ENCODE measurements at regions not wholly inside any gene's neighbourhood (a gene's known extent, or its start where the extent isn't known, plus 50 kb on each side); places are given as distances from the start of the nearest gene placed in this dataset.

DNA sequence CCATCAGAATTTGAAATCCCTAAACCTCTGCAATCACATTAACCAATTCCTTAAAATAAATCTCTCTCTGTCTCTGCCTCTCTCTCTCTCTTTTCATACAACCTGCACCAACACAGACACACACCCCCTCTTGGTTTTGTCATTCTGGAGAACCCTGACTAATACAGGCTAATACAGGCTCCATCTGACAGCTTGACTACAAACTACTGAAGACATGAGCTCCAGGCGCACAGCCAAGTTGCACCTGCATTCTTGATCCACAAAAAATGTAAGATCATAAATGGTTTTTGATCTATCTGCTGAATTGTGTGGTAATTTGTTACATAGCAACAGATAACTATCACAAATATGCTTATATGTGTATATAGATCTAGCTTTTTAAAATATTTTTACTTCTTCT, 2414.2 kb downstream of the PCDH7 start:
- no peak for DNase-seq (ENCODE audit: low read depth in 2 of 2)

DNA sequence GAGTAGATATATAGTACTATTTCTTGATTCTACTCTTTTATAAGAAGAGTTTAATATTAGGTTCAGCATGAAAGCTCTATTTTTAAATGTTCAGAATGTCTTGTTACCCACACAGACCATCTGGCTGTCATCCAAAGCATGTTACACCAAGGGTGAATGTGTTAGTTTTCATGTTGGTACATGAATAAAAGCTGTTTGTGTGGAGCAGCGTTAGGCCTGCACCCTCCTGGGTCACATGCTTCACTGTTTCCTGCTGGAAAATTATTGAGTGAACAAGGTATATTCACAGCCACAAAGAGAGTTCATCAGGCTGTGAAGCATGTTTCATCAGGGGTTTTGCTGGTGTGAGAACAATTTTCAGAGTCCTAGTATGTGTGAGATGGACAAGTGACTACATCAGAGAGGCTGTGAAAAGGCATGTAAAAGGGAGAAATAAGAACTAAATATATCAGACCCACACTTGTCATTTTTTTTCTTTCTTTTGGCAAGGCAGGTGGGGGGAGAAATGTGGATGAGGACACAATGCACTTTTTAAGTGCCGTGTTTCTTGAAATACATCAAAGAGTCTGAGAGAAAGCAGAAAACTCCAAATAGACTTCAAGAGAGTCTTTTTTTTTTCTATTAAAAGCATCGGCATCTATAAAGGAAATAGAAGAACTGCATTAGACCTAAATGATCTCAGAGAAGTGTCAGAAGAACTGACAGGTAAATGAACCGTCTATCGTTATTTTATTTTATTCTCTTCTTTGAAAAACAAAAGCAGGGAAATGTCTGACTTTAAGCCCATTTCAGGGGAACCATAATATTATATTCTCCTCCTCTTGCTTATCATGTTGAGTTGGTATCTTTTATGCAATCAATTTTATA, 2429.7 kb downstream of the PCDH7 start:
- no peak for DNase-seq (ENCODE audit: low read depth in 2 of 2)

- DNase-seq (ENCODE audit: low read depth in 2 of 2) = no peak
These were observed 2430.3 kb downstream of the PCDH7 start for GRCh38 chr4:33150525-33150910.

GRCh38 chr4:33160126-33160525, 2440.0 kb downstream of the PCDH7 start:
- DNase-seq (ENCODE audit: low read depth in 2 of 2) = no peak

DNA sequence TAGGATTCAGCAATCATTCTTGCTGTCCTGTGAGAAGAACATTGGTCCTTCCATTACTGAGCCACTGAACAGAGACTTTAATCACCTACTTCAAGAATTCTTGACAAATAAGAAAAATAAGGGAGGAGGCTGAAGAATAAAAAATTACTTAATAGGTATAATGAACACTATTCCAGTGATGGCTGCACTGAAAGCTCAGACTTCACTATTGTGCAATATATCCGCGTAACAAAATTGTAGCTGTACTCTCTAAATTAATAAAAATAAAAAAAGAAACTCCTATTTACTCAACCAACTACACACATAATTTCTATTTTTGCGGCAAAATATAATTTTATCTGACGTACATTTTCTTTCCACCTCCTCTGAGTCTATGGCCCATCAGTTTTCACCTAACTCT, 2441.0 kb downstream of the PCDH7 start:
- DNase-seq (ENCODE audit: low read depth in 2 of 2) = no peak

GRCh38 chr4:33162122-33162521, 2442.0 kb downstream of the PCDH7 start:
- DNase-seq (ENCODE audit: low read depth in 2 of 2) = no peak

DNA sequence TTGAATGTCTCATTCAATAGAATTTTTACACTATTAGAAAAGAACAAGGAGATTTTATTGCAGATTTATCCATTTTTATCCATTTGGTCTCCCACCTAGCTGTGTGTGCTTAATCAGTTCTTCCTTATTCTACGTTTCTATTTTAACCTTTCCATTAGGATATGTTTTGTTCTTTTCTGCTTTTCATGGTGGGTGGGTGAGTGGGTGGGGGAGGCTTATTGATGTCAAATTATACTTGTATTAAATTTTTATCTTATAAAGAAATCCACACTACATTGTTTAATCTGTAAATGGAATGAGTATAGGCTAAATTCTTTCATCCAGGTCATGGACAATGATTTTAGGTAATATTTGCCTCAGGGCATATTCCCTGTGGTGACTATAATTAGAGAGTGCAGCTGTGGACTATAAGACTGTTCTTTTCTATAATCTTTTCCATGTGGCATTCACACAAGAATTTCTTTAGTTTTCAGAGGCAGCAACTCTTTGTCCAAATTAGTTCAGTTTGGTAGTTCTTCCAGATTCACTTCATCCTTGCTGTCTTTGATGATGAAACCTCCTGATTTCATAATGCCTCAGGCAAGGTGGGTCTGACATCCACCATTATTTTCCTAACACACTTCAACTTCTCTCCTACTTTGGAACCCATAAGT, 2451.8 kb downstream of the PCDH7 start:
- DNase-seq (ENCODE audit: low read depth in 2 of 2) = no peak

DNA sequence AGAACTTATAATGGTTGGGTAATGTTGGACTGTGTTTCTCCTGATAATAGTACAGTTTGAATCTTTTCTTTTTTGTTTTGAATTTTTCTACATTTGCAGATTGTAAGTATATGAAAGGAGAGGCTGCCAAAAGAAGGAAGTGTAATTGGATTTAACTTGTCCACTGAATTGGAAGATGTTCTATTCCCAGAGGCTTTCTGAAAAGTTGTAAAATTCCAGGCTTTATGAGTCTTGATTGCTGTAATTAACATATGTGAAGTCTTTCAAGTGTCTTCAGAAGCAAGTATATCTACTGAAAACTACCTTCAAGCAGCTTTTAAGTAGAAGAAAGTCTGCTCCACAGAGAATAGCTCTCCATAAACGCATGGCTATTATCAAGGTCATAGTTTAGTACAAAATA, 2456.4 kb downstream of the PCDH7 start:
- no peak for DNase-seq (ENCODE audit: low read depth in 2 of 2)

GRCh38 chr4:33184657-33185290, 2464.6 kb downstream of the PCDH7 start:
- DNase-seq (ENCODE audit: low read depth in 2 of 2) = no peak

GRCh38 chr4:33187035-33187434, 2466.9 kb downstream of the PCDH7 start:
- DNase-seq (ENCODE audit: low read depth in 2 of 2) = no peak

DNA sequence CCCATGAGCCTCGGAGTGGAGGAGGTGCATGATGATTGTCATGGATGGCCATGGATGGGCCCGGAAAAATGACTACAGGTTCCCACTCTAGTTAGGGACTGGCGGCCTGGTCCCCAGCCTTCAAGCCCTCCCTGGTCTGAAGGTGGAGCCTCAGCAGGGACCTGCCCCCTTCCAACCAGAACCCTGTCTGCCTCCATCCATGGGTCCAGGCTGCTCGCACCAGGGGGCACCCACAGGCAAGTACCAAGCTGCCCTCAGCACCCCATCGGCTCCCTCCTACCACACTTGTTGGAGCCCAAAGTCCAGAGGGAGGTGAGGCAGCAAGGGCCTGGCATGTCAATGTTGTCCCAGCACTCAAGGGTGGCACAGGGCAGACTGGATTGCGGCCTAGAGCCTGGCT, 2468.6 kb downstream of the PCDH7 start:
- no peak for DNase-seq (ENCODE audit: low read depth in 2 of 2)

DNA sequence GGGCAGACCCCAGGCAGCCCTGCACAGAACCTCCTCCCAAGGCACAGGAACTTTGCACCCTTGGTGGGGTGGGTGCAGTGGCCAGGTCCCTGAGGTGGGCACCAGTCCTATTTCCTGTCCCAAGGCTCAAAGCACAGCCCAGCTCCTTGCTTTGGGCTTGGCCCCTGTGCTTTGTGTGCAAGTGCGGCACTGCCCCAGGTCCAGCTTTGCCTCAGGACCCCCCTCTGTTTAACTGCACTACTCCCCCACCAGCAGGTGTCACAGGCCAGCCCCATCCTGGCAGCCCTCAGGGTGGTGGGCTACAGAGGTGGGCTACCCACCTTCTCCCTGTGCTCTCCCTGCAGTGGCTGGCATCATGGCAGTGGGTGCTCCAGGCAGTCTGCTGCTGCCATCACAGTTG, 2469.0 kb downstream of the PCDH7 start:
- DNase-seq (ENCODE audit: low read depth in 2 of 2) = no peak

- DNase-seq (ENCODE audit: low read depth in 2 of 2) = no peak
These were observed 2472.9 kb downstream of the PCDH7 start for GRCh38 chr4:33193109-33193508.

GRCh38 chr4:33200377-33200776, 2480.2 kb downstream of the PCDH7 start:
- DNase-seq (ENCODE audit: low read depth in 2 of 2) = no peak

GRCh38 chr4:33218238-33218637, 2498.1 kb downstream of the PCDH7 start:
- DNase-seq (ENCODE audit: low read depth in 2 of 2) = no peak

DNA sequence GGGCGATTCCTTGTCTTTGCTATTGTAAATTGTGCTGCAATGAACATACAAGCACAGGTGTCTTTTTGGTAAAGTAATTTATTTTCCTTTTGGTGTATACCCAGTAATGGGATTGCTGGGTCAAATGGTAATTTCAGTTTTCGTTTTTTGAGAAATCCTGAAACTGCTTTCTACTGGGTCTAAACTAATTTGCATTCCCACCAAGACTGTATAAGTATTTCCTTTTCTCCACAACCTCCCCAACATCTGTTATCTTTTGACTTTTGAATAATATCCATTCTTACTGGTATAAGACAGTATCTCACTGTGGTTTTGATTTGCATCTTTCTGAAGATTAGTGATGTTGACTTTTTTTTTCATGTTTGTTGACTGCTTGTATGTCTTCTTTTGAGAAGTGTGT, 2506.0 kb downstream of the PCDH7 start:
- no peak for DNase-seq (ENCODE audit: low read depth in 2 of 2)

- no peak for DNase-seq (ENCODE audit: low read depth in 2 of 2)
These were observed 2506.6 kb downstream of the PCDH7 start for GRCh38 chr4:33226783-33227182.

DNA sequence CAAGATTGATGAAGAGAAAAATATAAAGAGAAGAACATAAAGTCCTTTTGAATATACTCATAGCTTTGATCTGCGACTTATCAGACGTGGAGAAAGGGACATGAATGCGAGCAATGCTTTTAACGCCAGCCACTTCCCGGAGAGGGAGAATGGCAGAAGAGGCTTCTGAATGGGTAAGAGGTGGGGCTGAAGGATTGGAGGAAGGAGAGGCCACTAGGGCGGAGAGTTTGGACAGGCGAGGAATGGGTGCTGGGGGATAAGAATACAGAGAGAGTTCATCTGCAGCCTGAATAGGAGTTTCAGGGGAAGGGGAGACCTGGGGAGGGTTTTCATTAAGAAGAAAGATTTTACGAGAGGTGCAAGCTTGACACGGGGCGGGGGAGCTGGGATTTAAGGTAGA, 2534.9 kb downstream of the PCDH7 start:
- DNase-seq (ENCODE audit: low read depth in 2 of 2) = no peak

GRCh38 chr4:33255507-33255906, 2535.3 kb downstream of the PCDH7 start:
- no peak for DNase-seq (ENCODE audit: low read depth in 2 of 2)

DNA sequence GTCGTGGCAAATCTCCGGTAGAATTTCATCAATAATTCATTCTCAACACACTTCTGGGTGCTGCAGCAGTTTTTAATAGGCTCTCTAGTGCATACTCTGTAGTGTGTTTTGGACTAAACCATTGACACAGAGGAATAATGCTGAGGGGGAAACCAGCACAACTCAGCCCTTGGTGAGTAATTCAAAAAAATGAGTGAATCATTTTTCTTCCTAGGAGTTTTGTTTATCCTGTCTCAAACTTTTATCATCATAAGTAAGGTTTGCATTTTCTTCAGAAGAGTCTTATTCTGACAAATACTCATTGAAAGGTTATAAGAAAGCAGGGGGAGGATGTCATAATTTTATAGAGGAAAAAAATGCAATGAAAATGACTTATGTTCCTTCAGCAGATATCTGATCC, 2542.7 kb downstream of the PCDH7 start:
- DNase-seq (ENCODE audit: low read depth in 2 of 2) = no peak

- no peak for DNase-seq (ENCODE audit: low read depth in 2 of 2)
These were observed 2548.6 kb downstream of the PCDH7 start for GRCh38 chr4:33268776-33269175.

- DNase-seq (ENCODE audit: low read depth in 2 of 2) = no peak
These were observed 2550.2 kb downstream of the PCDH7 start for GRCh38 chr4:33270403-33270802.

- no peak for DNase-seq (ENCODE audit: low read depth in 2 of 2)
These were observed 2552.6 kb downstream of the PCDH7 start for GRCh38 chr4:33272722-33273121.

Measured in stimulated activated CD4-positive, alpha-beta T cell treated with anti-CD3 and anti-CD28 coated beads, Interleukin-1b, Interleukin-23, amount 100 ng/mL, for 4 hours (primary cell).